ENCODE measurements at regions not wholly inside any gene's neighbourhood (a gene's known extent, or its start where the extent isn't known, plus 50 kb on each side); places are given as distances from the start of the nearest gene placed in this dataset.
A peak's percentile ranks its signal among the peaks of the same experiment; 100 is the strongest.

- ATAC-seq (no peak), DNase-seq (no peak)
- no peaks in the 10 kb centered on the region for H3K36me3 ChIP-seq
- no peak overlapping the region for H3K4me3 ChIP-seq
- H3K27ac ChIP-seq: peak overlapping the region in 1 of 12 donors; percentile 84
- H3K9me3 ChIP-seq: no peaks in the 10 kb centered on the region
- H3K27me3 ChIP-seq: no peaks in the 10 kb centered on the region
- WGBS, 4 donors: 95 to 98% (median 95%) methylated on average over 4 of the region's 4 CpGs
- TF ChIP-seq CTCF (IDR thresholded peaks at IDR 0.05) (no peak), POLR2A (IDR thresholded peaks at IDR 0.05) (no peak)
- intact Hi-C loops (cut with DNase I): no loop called here
- H3K4me1 ChIP-seq: peaks cover 0 to 86% (median 15%) of the 10 kb centered on the region in 12 donors
These were observed 109.0 kb downstream of the ANXA3 start for GRCh38 chr4:78660559-78660958.

GRCh38 chr4:78661086-78661690 lies 109.6 kb downstream of the ANXA3 start:
- WGBS, 4 donors: 55 to 71% (median 60%) methylated on average over 3 of the region's 3 CpGs
- Histone ChIP-seq H3K4me3 (no peak overlapping the region), H3K27me3 (no peaks in the 10 kb centered on the region), H3K36me3 (no peaks in the 10 kb centered on the region), H3K9me3 (no peaks in the 10 kb centered on the region), H3K4me1 (peaks cover 0 to 83% (median 15%) of the 10 kb centered on the region in 12 donors), H3K27ac (peak overlapping the region in 9 of 12 donors; percentile 1 to 84 (median 52))
- intact Hi-C loops (cut with DNase I): no loop called here
- ATAC-seq (no peak), DNase-seq (no peak)
- TF ChIP-seq CTCF (IDR thresholded peaks at IDR 0.05) (no peak), POLR2A (IDR thresholded peaks at IDR 0.05) (no peak)

- peak overlapping the region in 2 of 12 donors; percentile 8 to 13 for H3K4me3 ChIP-seq
These were observed 110.5 kb downstream of the ANXA3 start for GRCh38 chr4:78661921-78662521.

More at GRCh38 chr4:78661921-78662521, 110.5 kb downstream of the ANXA3 start:
- intact Hi-C loops (cut with DNase I): no loop called here
- TF ChIP-seq POLR2A (IDR thresholded peaks at IDR 0.05) (no peak), CTCF (IDR thresholded peaks at IDR 0.05) (no peak)
- Histone ChIP-seq H3K4me1 (peaks cover 0 to 83% (median 15%) of the 10 kb centered on the region in 12 donors), H3K27me3 (no peaks in the 10 kb centered on the region), H3K9me3 (no peaks in the 10 kb centered on the region), H3K27ac (peak overlapping the region in 11 of 12 donors; percentile 6 to 84 (median 50)), H3K36me3 (no peaks in the 10 kb centered on the region)
- 28 to 45% (median 37%) methylated on average over 3 of the region's 3 CpGs for WGBS, 4 donors
- DNase-seq (no peak), ATAC-seq (peak; percentile 39 to 72 (median 66))
